ENCODE measurements at regions not wholly inside any gene's neighbourhood (a gene's known extent, or its start where the extent isn't known, plus 50 kb on each side); places are given as distances from the start of the nearest gene placed in this dataset.

- Histone ChIP-seq H3K9me3 (ENCODE audit: low read depth, low read length) (no peaks in the 10 kb centered on the region), H4K20me1 (ENCODE audit: insufficient read depth, low read length) (no peaks in the 10 kb centered on the region), H3K27ac (ENCODE audit: low read depth, low read length) (no peak overlapping the region), H3K4me2 (ENCODE audit: insufficient read depth, low read length) (no peak overlapping the region), H2AFZ (ENCODE audit: low read length) (no peak overlapping the region), H3K4me1 (ENCODE audit: insufficient read depth, low read length) (no peaks in the 10 kb centered on the region), H3K79me2 (ENCODE audit: insufficient read depth, low read length) (no peaks in the 10 kb centered on the region), H3K27me3 (ENCODE audit: insufficient read depth, low read length) (no peaks in the 10 kb centered on the region), H3K4me3 (ENCODE audit: insufficient read depth, low read length) (no peak overlapping the region), H3K36me3 (ENCODE audit: insufficient read depth, low read length) (no peaks in the 10 kb centered on the region)
- no peak for TF ChIP-seq CTCF (IDR thresholded peaks at IDR 0.05; ENCODE audit: extremely low read depth, low read depth, low read length)
- DNase-seq (ENCODE audit: insufficient read length, low spot score, missing footprints) = peak; percentile 52
Measured at GRCh38 chr7:157485361-157485831, 148.6 kb downstream of the DNAJB6 start.

DNA sequence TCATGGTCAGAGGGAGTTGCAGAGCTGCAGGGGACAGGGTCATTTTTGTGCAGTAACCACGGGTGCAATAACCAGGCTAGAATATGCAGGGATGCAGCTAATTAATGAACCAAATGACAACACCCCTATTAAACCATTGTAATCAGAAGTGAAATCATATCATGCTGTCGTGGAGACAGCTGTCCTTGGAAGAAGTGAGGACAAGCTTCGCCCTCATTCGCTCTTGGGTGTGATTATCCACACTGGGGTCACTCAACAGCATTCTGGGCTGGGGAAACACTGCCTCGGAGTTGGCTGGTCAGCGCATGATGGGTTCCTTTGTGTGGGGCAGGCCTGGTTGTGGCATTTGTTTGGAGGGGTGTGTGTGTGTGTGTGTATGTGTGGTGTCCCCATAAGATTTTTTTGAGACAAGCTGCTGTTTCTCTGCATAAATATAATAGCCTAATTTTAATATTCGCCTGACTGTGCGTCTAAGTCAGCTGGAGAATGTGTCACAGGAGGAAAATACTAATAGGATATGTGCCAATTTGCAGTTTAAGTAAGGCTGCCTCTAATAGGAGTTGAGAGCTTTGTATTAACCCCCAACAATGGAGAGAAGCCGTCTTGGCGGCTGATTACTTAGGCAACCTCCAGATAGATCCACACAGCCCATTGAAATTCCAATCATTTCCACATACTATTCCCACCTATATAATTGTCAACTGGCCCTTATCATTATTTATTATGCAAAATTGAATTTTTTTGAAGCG is 149.4 kb downstream of the DNAJB6 start:
- no peaks in the 10 kb centered on the region for H4K20me1 ChIP-seq (ENCODE audit: insufficient read depth, low read length)
- no peaks in the 10 kb centered on the region for H3K36me3 ChIP-seq (ENCODE audit: insufficient read depth, low read length)
- no peaks in the 10 kb centered on the region for H3K27me3 ChIP-seq (ENCODE audit: insufficient read depth, low read length)
- H3K79me2 ChIP-seq (ENCODE audit: insufficient read depth, low read length) = no peaks in the 10 kb centered on the region
- H3K9me3 ChIP-seq (ENCODE audit: low read depth, low read length) = no peaks in the 10 kb centered on the region
- no peak overlapping the region for H3K4me3 ChIP-seq (ENCODE audit: insufficient read depth, low read length)
- peak; percentile 80 for DNase-seq (ENCODE audit: insufficient read length, low spot score, missing footprints)
- no peak overlapping the region for H2AFZ ChIP-seq (ENCODE audit: low read length)
- no peaks in the 10 kb centered on the region for H3K4me1 ChIP-seq (ENCODE audit: insufficient read depth, low read length)
- no peak overlapping the region for H3K4me2 ChIP-seq (ENCODE audit: insufficient read depth, low read length)
- no peak overlapping the region for H3K27ac ChIP-seq (ENCODE audit: low read depth, low read length)
- TF ChIP-seq CTCF (IDR thresholded peaks at IDR 0.05; ENCODE audit: extremely low read depth, low read depth, low read length) = no peak

- no peaks in the 10 kb centered on the region for H3K79me2 ChIP-seq (ENCODE audit: insufficient read depth, low read length)
- no peak for TF ChIP-seq CTCF (IDR thresholded peaks at IDR 0.05; ENCODE audit: extremely low read depth, low read depth, low read length)
- DNase-seq (ENCODE audit: insufficient read length, low spot score, missing footprints) = peak; percentile 67
- no peaks in the 10 kb centered on the region for H3K27me3 ChIP-seq (ENCODE audit: insufficient read depth, low read length)
- H3K36me3 ChIP-seq (ENCODE audit: insufficient read depth, low read length) = no peaks in the 10 kb centered on the region
- H2AFZ ChIP-seq (ENCODE audit: low read length) = no peak overlapping the region
- no peaks in the 10 kb centered on the region for H3K4me1 ChIP-seq (ENCODE audit: insufficient read depth, low read length)
- H3K27ac ChIP-seq (ENCODE audit: low read depth, low read length) = no peak overlapping the region
- no peaks in the 10 kb centered on the region for H3K9me3 ChIP-seq (ENCODE audit: low read depth, low read length)
- H4K20me1 ChIP-seq (ENCODE audit: insufficient read depth, low read length) = no peaks in the 10 kb centered on the region
- no peak overlapping the region for H3K4me3 ChIP-seq (ENCODE audit: insufficient read depth, low read length)
- no peak overlapping the region for H3K4me2 ChIP-seq (ENCODE audit: insufficient read depth, low read length)
Measured at GRCh38 chr7:157487046-157487770, 150.4 kb downstream of the DNAJB6 start.

GRCh38 chr7:157488281-157488680 is 151.5 kb downstream of the DNAJB6 start:
- Histone ChIP-seq H2AFZ (ENCODE audit: low read length) (no peak overlapping the region), H3K4me2 (ENCODE audit: insufficient read depth, low read length) (no peak overlapping the region), H3K9me3 (ENCODE audit: low read depth, low read length) (no peaks in the 10 kb centered on the region), H3K27ac (ENCODE audit: low read depth, low read length) (no peak overlapping the region), H3K4me3 (ENCODE audit: insufficient read depth, low read length) (no peak overlapping the region), H3K4me1 (ENCODE audit: insufficient read depth, low read length) (no peaks in the 10 kb centered on the region), H3K27me3 (ENCODE audit: insufficient read depth, low read length) (no peaks in the 10 kb centered on the region), H4K20me1 (ENCODE audit: insufficient read depth, low read length) (no peaks in the 10 kb centered on the region), H3K36me3 (ENCODE audit: insufficient read depth, low read length) (no peaks in the 10 kb centered on the region), H3K79me2 (ENCODE audit: insufficient read depth, low read length) (no peaks in the 10 kb centered on the region)
- no peak for TF ChIP-seq CTCF (IDR thresholded peaks at IDR 0.05; ENCODE audit: extremely low read depth, low read depth, low read length)
- DNase-seq (ENCODE audit: insufficient read length, low spot score, missing footprints) = peak; percentile 25

All from osteoblast (primary cell).